Tibial artery (tissue), 4 donors: ENCODE measurements at regions not wholly inside any gene's neighbourhood (a gene's known extent, or its start where the extent isn't known, plus 50 kb on each side); places are given as distances from the start of the nearest gene placed in this dataset.

ENCODE experiments used
- DNase-seq, 2 donors: peaks; one replicate each; pipeline ENCODE4 v3.0.0-alpha.2; 2019
- H3K27ac ChIP-seq, 2 donors: fragments of 200-600 bp; sonication (generic) in 1 of 2; 1 replicate in 1 of 2; 2 replicates in 1 of 2; pipeline ENCODE4 v1.5.1; 2018 to 2019; ENCODE audit warnings: mild to moderate bottlenecking in 1 of 2
- H3K27me3 ChIP-seq, 2 donors: fragments of 200-600 bp; sonication (generic) in 1 of 2; one replicate each; pipeline versions ENCODE4 v1.5.1 to v1.6.0; 2016 to 2019
- H3K36me3 ChIP-seq, 3 donors: fragments of 200-600 bp; sonication (generic) in 2 of 3; one replicate each; pipeline ENCODE4 v1.5.1; 2016 to 2019; ENCODE audit warnings: mild to moderate bottlenecking in 2 of 3
- H3K4me1 ChIP-seq, 4 donors: fragments of 200-600 bp; sonication (generic) in 2 of 4; 1 replicate in 3 of 4; 2 replicates in 1 of 4; pipeline ENCODE4 v1.5.1; 2016 to 2019
- H3K4me3 ChIP-seq, 2 donors: fragments of 200-600 bp; sonication (generic) in 1 of 2; 1 replicate in 1 of 2; 2 replicates in 1 of 2; pipeline ENCODE4 v1.5.1; 2018 to 2019; ENCODE audit warnings: mild to moderate bottlenecking in 2 of 2
- H3K9me3 ChIP-seq, 3 donors: fragments of 200-600 bp; sonication (generic) in 1 of 3; one replicate each; pipeline ENCODE4 v1.5.1; 2016 to 2019
- intact Hi-C: fragments of 100-400 bp; cut with DNase I; formaldehyde crosslinking; loops from one replicate; pipeline ENCODE4 v1.15.0; 2023; ENCODE audit warnings: low total_unique reads
- TF ChIP-seq, protein P1 (sequence below), 2 experiments: fragments of 200-600 bp in 1 of 2; fragments of 450-650 bp in 1 of 2; IDR thresholded peaks; one replicate each; pipeline ENCODE4 v1.5.1; 2017 to 2019; ENCODE audit warnings: antibody characterized with exemption in 2 of 2, mild to moderate bottlenecking in 1 of 2, moderate library complexity in 1 of 2

GRCh38 chr10:36634916-36635315 lies 490.5 kb upstream of the ANKRD30A start:
- no peak overlapping the region for H3K27ac ChIP-seq
- no peak for DNase-seq
- intact Hi-C loops, result no loop called here
- H3K36me3 ChIP-seq, result no peaks in the 10 kb centered on the region
- no peak overlapping the region for H3K4me3 ChIP-seq
- H3K4me1 ChIP-seq, result no peaks in the 10 kb centered on the region
- H3K27me3 ChIP-seq, result no peaks in the 10 kb centered on the region
- no peaks in the 10 kb centered on the region for H3K9me3 ChIP-seq
- TF ChIP-seq, protein P1, sequence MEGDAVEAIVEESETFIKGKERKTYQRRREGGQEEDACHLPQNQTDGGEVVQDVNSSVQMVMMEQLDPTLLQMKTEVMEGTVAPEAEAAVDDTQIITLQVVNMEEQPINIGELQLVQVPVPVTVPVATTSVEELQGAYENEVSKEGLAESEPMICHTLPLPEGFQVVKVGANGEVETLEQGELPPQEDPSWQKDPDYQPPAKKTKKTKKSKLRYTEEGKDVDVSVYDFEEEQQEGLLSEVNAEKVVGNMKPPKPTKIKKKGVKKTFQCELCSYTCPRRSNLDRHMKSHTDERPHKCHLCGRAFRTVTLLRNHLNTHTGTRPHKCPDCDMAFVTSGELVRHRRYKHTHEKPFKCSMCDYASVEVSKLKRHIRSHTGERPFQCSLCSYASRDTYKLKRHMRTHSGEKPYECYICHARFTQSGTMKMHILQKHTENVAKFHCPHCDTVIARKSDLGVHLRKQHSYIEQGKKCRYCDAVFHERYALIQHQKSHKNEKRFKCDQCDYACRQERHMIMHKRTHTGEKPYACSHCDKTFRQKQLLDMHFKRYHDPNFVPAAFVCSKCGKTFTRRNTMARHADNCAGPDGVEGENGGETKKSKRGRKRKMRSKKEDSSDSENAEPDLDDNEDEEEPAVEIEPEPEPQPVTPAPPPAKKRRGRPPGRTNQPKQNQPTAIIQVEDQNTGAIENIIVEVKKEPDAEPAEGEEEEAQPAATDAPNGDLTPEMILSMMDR (IDR thresholded peaks at IDR 0.05), result no peak

DNA sequence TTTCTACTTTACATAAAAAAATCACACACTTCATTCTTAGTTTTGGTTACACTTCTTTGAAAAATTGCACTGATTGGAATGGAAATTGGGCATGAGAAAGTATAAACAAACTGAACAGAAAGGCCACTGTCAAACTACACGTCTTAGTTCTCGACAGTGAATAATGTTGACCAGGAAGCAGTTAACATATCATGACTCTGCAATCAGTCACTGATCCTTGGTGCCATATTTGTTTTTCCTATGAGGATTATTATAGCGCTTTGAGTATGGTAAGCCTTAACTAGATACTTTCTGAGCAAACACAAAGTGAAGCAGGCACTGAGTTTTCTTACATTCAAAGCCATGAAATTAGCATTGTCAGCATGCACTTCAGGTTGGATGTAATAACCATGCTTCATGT lies 495.1 kb upstream of the ANKRD30A start:
- no peak overlapping the region for H3K4me3 ChIP-seq
- no peak for DNase-seq
- TF ChIP-seq, protein P1 (IDR thresholded peaks at IDR 0.05), result no peak
- no peaks in the 10 kb centered on the region for H3K27me3 ChIP-seq
- intact Hi-C loops, result no loop called here
- H3K36me3 ChIP-seq, result no peaks in the 10 kb centered on the region
- no peak overlapping the region for H3K27ac ChIP-seq
- H3K4me1 ChIP-seq, result no peaks in the 10 kb centered on the region
- H3K9me3 ChIP-seq, result no peaks in the 10 kb centered on the region

DNA sequence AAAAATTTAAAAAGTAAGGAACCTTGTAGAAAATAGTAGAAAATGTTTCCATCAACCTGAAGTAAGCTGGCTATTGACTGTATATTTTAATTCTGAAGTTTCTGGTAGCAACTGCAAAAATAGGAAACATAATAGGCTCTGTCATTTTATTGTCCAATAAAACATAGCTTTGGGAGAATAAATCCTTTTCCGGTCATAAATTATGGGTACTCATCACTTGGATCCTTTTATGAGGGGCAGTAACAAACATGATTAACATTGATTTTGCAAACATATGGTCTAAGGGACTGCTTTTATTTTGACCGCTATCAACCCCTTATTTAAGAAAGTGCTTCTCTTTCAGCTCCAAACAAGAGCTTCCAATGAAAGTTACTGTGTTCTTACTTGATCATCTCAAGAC lies 495.9 kb upstream of the ANKRD30A start:
- Histone ChIP-seq H3K27me3 (no peaks in the 10 kb centered on the region), H3K27ac (no peak overlapping the region), H3K4me1 (no peaks in the 10 kb centered on the region), H3K4me3 (no peak overlapping the region), H3K9me3 (no peaks in the 10 kb centered on the region), H3K36me3 (no peaks in the 10 kb centered on the region)
- DNase-seq, result no peak
- intact Hi-C loops, result no loop called here
- TF ChIP-seq, protein P1 (IDR thresholded peaks at IDR 0.05), result no peak

DNA sequence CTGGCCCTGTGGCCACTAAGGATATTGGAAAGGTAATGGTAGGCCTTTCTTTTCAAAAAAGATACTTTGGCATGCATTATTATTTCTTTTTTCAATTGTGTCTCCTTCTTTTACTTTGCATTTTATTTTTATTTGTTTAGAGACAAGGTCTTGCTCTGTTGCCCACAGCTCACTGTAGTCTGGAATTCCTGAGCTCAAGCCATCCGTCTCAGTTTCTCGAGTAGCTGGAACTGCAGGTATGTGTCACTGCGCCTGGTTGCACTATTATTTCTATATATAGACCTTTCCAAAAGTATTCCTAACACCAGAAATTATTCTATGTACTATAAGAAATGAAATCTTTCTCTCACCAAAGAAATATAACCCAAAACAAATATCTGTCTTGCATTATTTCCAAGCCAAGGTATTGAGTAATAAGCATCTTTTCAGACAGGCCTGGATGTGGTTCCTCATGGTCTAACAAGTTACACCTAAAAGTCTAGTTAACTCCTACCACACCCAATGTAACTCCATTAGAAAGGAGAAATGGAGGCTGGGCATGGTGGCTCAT lies 500.8 kb upstream of the ANKRD30A start:
- Histone ChIP-seq H3K4me3 (no peak overlapping the region), H3K4me1 (no peaks in the 10 kb centered on the region), H3K27ac (no peak overlapping the region), H3K27me3 (no peaks in the 10 kb centered on the region), H3K9me3 (peaks cover 0 to 7% (median 0%) of the 10 kb centered on the region in 3 donors), H3K36me3 (no peaks in the 10 kb centered on the region)
- TF ChIP-seq, protein P1 (IDR thresholded peaks at IDR 0.05), result no peak
- intact Hi-C loops, result no loop called here
- no peak for DNase-seq

GRCh38 chr10:36621346-36621745 lies 504.1 kb upstream of the ANKRD30A start:
- no peaks in the 10 kb centered on the region for H3K4me1 ChIP-seq
- no peak overlapping the region for H3K27ac ChIP-seq
- H3K4me3 ChIP-seq, result no peak overlapping the region
- H3K36me3 ChIP-seq, result no peaks in the 10 kb centered on the region
- no peaks in the 10 kb centered on the region for H3K27me3 ChIP-seq
- intact Hi-C loops, result no loop called here
- no peak for DNase-seq
- H3K9me3 ChIP-seq, result peaks cover 0 to 7% (median 0%) of the 10 kb centered on the region in 3 donors
- TF ChIP-seq, protein P1 (IDR thresholded peaks at IDR 0.05), result no peak

DNA sequence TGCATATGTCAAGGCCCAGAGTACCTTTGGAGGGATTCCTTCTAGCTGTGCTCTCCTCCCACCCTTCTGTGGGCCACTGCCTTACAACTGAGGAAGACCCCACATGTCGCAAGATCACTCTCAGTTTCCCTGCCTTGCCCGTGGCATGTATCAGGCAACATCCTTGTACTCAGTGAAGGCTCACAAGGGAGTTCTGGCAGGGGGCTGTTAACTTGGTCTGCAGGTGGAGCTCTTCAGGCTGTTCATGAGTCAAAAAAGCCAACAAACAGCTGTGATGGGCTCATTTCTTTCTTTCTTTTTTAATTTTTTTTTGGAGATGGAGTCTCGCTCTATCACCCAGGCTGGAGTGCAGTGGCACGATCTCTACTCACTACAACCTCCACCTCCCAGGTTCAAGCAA lies 513.0 kb upstream of the ANKRD30A start:
- no peak overlapping the region for H3K4me3 ChIP-seq
- H3K27ac ChIP-seq, result no peak overlapping the region
- intact Hi-C loops, result no loop called here
- TF ChIP-seq, protein P1 (IDR thresholded peaks at IDR 0.05), result no peak
- no peak for DNase-seq
- no peaks in the 10 kb centered on the region for H3K27me3 ChIP-seq
- no peaks in the 10 kb centered on the region for H3K4me1 ChIP-seq
- no peaks in the 10 kb centered on the region for H3K36me3 ChIP-seq
- no peaks in the 10 kb centered on the region for H3K9me3 ChIP-seq
